BE2C (cell line): ENCODE measurements at regions not wholly inside any gene's neighbourhood (a gene's known extent, or its start where the extent isn't known, plus 50 kb on each side); places are given as distances from the start of the nearest gene placed in this dataset.

Experiments
- DNase-seq: peaks from one replicate; pipeline ENCODE4 v3.0.0-alpha.2; 2020
- H3K27me3 ChIP-seq: fragments of 250-450 bp; sonication (Bioruptor Pico); 2 replicates; pipeline ENCODE4 v1.5.1; 2020; ENCODE audit warnings: mild to moderate bottlenecking
- H3K36me3 ChIP-seq: fragments of 250-450 bp; sonication (Bioruptor Pico); 2 replicates; pipeline ENCODE4 v1.5.1; 2020; ENCODE audit warnings: mild to moderate bottlenecking
- H3K4me1 ChIP-seq: fragments of 250-450 bp; sonication (Bioruptor Pico); 2 replicates; pipeline ENCODE4 v1.5.1; 2020
- H3K4me3 ChIP-seq: 2 replicates; pipeline ENCODE4 v1.5.1; 2011; ENCODE audit warnings: low read depth, low read length
- H3K9me3 ChIP-seq: fragments of 250-450 bp; sonication (Bioruptor Pico); 2 replicates; pipeline ENCODE4 v1.5.1; 2020
- CTCF ChIP-seq: IDR thresholded peaks from 2 replicates; pipeline ENCODE4 v1.5.1; 2012; ENCODE audit warnings: mild to moderate bottlenecking, low read depth, low read length

DNA sequence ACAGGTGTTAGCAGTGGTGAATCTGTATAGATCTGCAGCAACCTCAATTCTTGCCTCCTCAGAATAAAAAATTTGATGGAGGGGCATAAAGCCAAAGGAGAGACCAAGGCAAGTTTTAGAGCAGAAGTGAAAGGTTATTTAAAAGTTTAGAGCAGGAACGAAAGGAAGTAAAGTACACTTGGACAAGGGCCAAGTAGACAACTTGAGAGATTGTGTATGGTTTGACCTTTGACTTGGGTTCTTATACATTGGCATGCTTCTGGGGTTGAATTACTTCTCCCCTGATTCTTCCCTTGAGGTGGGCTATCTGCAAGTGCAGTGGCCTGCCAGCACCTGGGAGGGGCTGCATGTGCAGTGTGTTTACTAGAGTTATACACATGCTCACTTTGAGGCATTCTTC lies 278.8 kb upstream of the NDST3 start:
- no peaks in the 10 kb centered on the region for H3K36me3 ChIP-seq
- DNase-seq: no peak
- H3K27me3 ChIP-seq: no peaks in the 10 kb centered on the region
- no peak for TF ChIP-seq CTCF
- H3K4me1 ChIP-seq: no peaks in the 10 kb centered on the region
- H3K9me3 ChIP-seq: no peaks in the 10 kb centered on the region
- H3K4me3 ChIP-seq: no peak overlapping the region

DNA sequence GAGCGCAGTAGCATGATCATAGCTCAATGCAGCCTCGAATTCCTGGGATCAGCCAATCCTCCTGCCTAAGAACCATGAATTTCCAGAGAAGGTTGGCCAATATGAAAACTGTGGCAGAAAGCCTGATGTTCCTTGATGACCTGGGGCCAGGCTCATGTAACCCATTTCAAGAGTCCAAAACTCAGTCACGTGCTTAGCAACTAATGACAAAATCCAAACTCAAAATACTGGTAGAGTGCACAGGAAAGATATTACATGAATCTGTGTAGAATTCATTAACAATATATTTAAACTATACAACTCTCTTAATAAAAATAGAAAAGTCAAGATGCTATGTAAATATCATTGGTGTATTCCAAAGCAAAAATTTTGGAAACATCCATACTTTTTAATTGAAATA lies 265.7 kb upstream of the NDST3 start:
- H3K36me3 ChIP-seq: no peaks in the 10 kb centered on the region
- TF ChIP-seq CTCF: no peak
- no peaks in the 10 kb centered on the region for H3K4me1 ChIP-seq
- H3K9me3 ChIP-seq: no peaks in the 10 kb centered on the region
- H3K27me3 ChIP-seq: no peaks in the 10 kb centered on the region
- H3K4me3 ChIP-seq: no peak overlapping the region
- DNase-seq: no peak

DNA sequence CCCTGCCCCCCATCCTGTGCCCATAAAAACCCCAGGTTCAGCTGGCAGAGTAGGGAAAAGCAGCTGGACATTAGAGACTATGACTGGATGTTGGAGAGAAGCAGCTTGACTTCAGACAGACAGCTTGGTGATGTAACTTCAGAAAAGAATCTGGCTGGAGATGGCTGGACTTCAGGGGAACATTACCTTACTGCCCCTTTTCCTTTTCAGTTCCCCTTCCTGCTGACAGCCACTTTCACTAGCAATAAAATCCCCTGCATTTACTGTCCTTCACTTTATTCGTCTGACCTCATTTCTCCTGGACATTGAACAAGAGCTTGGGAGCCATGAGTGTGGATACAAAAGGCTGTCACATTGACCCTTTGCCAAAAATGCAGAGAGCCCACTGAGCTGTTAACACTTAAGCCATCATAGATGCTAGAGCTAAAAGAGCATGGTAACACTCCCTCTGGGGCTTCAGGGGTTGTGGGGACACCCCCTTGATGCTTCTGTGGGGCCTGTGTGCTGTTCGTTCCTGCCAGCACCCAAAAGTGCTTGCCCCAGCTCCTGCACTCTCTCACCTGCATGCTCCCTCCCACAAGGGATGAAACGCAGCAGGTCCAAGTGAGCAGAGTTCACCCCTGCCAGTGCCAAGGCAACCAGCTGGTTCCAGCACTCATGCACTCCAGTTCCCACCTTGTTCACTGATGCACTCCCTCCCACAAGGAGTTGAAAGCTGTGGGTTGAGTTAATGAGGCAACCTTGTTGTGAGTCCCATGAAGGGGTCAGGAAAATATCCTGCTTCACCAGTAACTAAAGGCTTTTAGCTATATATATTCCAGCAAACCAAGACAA lies 263.8 kb upstream of the NDST3 start:
- no peak for TF ChIP-seq CTCF
- Histone ChIP-seq H3K4me3 (no peak overlapping the region), H3K9me3 (no peaks in the 10 kb centered on the region), H3K27me3 (no peaks in the 10 kb centered on the region), H3K36me3 (no peaks in the 10 kb centered on the region), H3K4me1 (no peaks in the 10 kb centered on the region)
- DNase-seq: no peak

DNA sequence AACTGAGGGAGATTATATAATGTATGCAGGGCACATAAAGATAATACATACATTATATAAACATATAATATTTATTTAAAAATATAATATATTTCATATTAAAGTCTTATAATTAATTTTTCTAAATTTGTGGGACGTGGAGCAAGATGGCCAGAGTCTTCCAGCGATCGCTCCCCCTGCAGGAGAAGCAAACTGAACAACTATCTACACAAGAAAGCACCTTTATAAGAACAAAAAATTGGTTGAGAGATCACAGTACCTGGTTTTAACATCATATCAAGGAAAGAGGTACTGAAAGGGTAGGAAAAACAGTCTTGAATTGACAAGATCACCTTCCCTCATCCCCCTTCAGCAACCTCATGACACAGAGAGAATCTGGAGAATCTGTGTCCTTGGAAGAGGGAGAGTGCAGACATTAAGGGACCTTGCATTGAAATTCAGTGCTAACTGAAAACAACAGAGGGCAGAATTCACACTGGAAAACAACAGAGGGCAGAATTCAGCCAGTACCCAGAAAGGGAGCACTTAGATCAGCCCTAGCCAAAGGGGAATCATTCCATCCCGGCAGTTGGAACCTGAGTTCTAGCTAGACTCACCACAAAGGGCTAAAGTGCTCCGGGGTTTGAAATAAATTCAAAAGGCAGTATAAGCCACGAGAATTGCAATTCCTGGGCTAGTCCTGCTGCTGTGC lies 262.5 kb upstream of the NDST3 start:
- Histone ChIP-seq H3K9me3 (no peaks in the 10 kb centered on the region), H3K27me3 (no peaks in the 10 kb centered on the region), H3K4me3 (no peak overlapping the region), H3K4me1 (no peaks in the 10 kb centered on the region), H3K36me3 (no peaks in the 10 kb centered on the region)
- TF ChIP-seq CTCF: no peak
- DNase-seq: no peak

DNA sequence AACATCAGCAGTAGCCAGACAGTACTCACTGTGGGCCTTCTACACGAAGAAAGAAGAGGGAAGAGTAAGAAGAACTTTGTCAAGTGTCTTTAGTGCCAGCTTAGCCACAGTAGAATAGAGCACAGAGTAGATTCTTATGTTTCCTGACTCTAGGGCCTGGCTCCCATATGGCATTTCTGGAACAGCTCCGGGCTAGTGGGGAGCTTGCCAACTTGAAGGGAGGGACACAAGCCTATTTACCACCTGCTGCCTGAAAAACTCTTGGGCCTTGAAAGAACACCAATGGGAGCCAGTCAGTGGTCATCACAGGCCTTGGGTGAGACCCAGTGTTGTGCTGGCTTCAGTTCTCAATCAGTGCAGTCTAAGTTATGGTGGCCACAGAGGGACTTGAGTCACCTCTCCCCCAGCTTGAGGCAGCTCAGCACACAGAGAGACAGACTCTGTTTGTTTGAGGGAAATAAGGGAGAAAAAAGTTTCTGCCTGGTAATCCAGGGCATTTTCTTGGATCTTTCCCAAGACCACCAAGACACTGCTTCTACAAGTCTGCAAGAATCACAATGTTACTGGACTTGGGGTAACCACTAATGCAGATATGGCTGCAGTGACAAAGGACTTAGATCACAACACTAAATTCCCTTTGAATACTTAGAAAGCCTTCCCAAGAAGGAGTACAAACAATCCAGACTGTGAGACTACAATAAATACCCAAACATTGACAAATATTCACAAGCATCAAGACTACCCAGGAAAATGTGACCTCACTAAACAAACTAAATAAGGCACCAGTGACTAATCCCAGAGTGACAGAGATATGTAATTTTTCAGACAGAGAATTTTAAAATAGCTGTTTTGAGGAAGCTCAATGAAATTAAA lies 261.0 kb upstream of the NDST3 start:
- no peaks in the 10 kb centered on the region for H3K27me3 ChIP-seq
- no peaks in the 10 kb centered on the region for H3K9me3 ChIP-seq
- H3K36me3 ChIP-seq: no peaks in the 10 kb centered on the region
- no peaks in the 10 kb centered on the region for H3K4me1 ChIP-seq
- H3K4me3 ChIP-seq: no peak overlapping the region
- TF ChIP-seq CTCF: no peak
- no peak for DNase-seq
